ENCODE measurements at regions not wholly inside any gene's neighbourhood (a gene's known extent, or its start where the extent isn't known, plus 50 kb on each side); places are given as distances from the start of the nearest gene placed in this dataset.

GRCh38 chr18:72692086-72692485, 147.9 kb upstream of the CBLN2 start:
- Histone ChIP-seq H3K4me3 (replicated peaks; ENCODE audit: low read depth, low read length) (no peak overlapping the region), H3K36me3 (ENCODE audit: control insufficient read depth, insufficient read depth, low read length) (no peaks in the 10 kb centered on the region), H3K27me3 (replicated peaks; ENCODE audit: control insufficient read depth, insufficient read depth, low read length) (no peaks in the 10 kb centered on the region)
- TF ChIP-seq CTCF (IDR thresholded peaks at IDR 0.05; ENCODE audit: insufficient read depth, low read length, poor library complexity, severe bottlenecking): no peak
- no peak for DNase-seq (ENCODE audit: extremely low read depth, insufficient read length)

DNA sequence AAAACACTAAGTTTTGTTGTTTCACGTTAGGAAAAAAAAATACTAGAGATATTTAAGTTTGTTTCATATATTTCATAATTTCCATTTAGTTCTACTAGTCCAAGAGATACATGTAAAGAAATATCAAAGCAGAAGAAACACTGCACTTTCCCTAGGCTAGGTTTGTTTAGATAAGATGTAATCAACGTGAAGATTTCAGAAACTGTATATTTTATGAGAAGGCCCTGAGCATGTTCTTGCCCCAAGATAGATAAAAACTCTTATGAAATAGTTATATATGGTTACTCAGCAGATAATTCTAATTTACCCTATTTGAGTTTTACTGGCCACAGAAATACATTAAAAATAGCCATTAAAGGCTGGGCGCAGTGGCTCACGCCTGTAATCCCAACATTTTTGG, 143.6 kb upstream of the CBLN2 start:
- TF ChIP-seq CTCF (IDR thresholded peaks at IDR 0.05; ENCODE audit: insufficient read depth, low read length, poor library complexity, severe bottlenecking): no peak
- Histone ChIP-seq H3K36me3 (ENCODE audit: control insufficient read depth, insufficient read depth, low read length) (no peaks in the 10 kb centered on the region), H3K27me3 (replicated peaks; ENCODE audit: control insufficient read depth, insufficient read depth, low read length) (no peaks in the 10 kb centered on the region), H3K4me3 (replicated peaks; ENCODE audit: low read depth, low read length) (no peak overlapping the region)
- no peak for DNase-seq (ENCODE audit: extremely low read depth, insufficient read length)

- H3K27me3 ChIP-seq (replicated peaks; ENCODE audit: control insufficient read depth, insufficient read depth, low read length): no peaks in the 10 kb centered on the region
- no peak overlapping the region for H3K4me3 ChIP-seq (replicated peaks; ENCODE audit: low read depth, low read length)
- no peak for DNase-seq (ENCODE audit: extremely low read depth, insufficient read length)
- TF ChIP-seq CTCF (IDR thresholded peaks at IDR 0.05; ENCODE audit: insufficient read depth, low read length, poor library complexity, severe bottlenecking): no peak
- no peaks in the 10 kb centered on the region for H3K36me3 ChIP-seq (ENCODE audit: control insufficient read depth, insufficient read depth, low read length)
Observed at GRCh38 chr18:72675394-72675793, 131.3 kb upstream of the CBLN2 start.

- no peak overlapping the region for H3K4me3 ChIP-seq (replicated peaks; ENCODE audit: low read depth, low read length)
- TF ChIP-seq CTCF (IDR thresholded peaks at IDR 0.05; ENCODE audit: insufficient read depth, low read length, poor library complexity, severe bottlenecking): no peak
- DNase-seq (ENCODE audit: extremely low read depth, insufficient read length): peak; percentile 79
- no peaks in the 10 kb centered on the region for H3K27me3 ChIP-seq (replicated peaks; ENCODE audit: control insufficient read depth, insufficient read depth, low read length)
- H3K36me3 ChIP-seq (ENCODE audit: control insufficient read depth, insufficient read depth, low read length): no peaks in the 10 kb centered on the region
Observed at GRCh38 chr18:72674710-72675109, 130.6 kb upstream of the CBLN2 start.

DNA sequence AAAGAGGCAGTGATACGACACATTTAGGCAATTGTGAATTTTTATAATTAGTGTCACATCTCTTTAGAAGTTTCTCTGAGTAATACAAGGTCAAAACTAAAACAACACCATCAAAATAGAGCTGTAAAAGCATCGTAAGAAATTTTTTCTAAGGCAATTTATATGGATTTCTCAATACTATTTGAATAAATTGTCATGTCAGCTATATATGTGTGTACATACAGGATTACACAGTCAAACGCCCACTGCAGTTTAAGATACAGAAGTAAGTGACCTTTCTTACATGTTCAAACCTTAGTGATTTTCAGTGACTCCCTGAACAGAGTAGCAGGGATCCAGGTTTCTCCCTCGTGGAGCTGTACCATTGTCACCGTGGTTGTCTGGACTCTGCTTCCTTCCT, 129.1 kb upstream of the CBLN2 start:
- no peak for DNase-seq (ENCODE audit: extremely low read depth, insufficient read length)
- no peak overlapping the region for H3K4me3 ChIP-seq (replicated peaks; ENCODE audit: low read depth, low read length)
- TF ChIP-seq CTCF (IDR thresholded peaks at IDR 0.05; ENCODE audit: insufficient read depth, low read length, poor library complexity, severe bottlenecking): no peak
- no peaks in the 10 kb centered on the region for H3K36me3 ChIP-seq (ENCODE audit: control insufficient read depth, insufficient read depth, low read length)
- no peaks in the 10 kb centered on the region for H3K27me3 ChIP-seq (replicated peaks; ENCODE audit: control insufficient read depth, insufficient read depth, low read length)

Measured in GM06990 (cell line).